ENCODE measurements at regions not wholly inside any gene's neighbourhood (a gene's known extent, or its start where the extent isn't known, plus 50 kb on each side); places are given as distances from the start of the nearest gene placed in this dataset.

DNA sequence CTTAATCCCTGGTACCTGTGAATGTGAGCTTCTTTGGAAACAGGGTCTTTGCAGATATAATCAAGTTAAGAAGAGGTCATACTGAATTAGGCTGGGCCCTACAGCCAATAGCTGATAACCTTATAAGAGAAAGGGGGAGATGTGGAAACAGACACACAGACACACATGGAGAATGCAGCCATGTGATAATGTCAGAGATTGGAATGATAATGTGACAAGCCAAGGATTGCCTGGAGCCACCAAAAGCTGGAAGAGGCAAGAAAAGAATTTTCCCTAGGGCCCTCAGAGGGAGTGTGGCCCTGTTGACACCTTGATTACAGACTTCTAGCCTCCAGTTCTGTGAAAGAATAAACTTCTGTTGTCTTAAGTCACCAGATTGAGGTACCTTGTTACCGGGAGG lies 114.5 kb upstream of the SOD1 start:
- no peak for TF ChIP-seq CTCF (IDR thresholded peaks at IDR 0.05)
- no peak for TF ChIP-seq POLR2A (IDR thresholded peaks at IDR 0.05)

Measured in lower leg skin (tissue), 3 donors.